ENCODE measurements at regions not wholly inside any gene's neighbourhood (a gene's known extent, or its start where the extent isn't known, plus 50 kb on each side); places are given as distances from the start of the nearest gene placed in this dataset.

- TF ChIP-seq ETV6 (CRISPR knock-in tag; IDR thresholded peaks at IDR 0.05) (no peak), E2F5 (CRISPR knock-in tag; IDR thresholded peaks at IDR 0.05) (no peak), CTCF (IDR thresholded peaks at IDR 0.05) (no peak), ZNF263 (CRISPR knock-in tag; IDR thresholded peaks at IDR 0.05; ENCODE audit: low read depth) (no peak), IRF2 (CRISPR knock-in tag; IDR thresholded peaks at IDR 0.05; ENCODE audit: borderline replicate concordance, low read depth) (no peak), TEAD4 (CRISPR knock-in tag; IDR thresholded peaks at IDR 0.05) (no peak), NR2C2 (CRISPR knock-in tag; IDR thresholded peaks at IDR 0.05) (no peak), TCF7 (CRISPR knock-in tag; IDR thresholded peaks at IDR 0.05; ENCODE audit: low read depth) (no peak)
- TF ChIP-seq, protein P1, sequence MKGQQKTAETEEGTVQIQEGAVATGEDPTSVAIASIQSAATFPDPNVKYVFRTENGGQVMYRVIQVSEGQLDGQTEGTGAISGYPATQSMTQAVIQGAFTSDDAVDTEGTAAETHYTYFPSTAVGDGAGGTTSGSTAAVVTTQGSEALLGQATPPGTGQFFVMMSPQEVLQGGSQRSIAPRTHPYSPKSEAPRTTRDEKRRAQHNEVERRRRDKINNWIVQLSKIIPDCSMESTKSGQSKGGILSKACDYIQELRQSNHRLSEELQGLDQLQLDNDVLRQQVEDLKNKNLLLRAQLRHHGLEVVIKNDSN (CRISPR knock-in tag; IDR thresholded peaks at IDR 0.05) = no peak
Measured at GRCh38 chr2:66324356-66324755, 110.6 kb upstream of the MEIS1 start.

Measured in WTC11 (cell line).